ENCODE measurements at regions not wholly inside any gene's neighbourhood (a gene's known extent, or its start where the extent isn't known, plus 50 kb on each side); places are given as distances from the start of the nearest gene placed in this dataset.

DNA sequence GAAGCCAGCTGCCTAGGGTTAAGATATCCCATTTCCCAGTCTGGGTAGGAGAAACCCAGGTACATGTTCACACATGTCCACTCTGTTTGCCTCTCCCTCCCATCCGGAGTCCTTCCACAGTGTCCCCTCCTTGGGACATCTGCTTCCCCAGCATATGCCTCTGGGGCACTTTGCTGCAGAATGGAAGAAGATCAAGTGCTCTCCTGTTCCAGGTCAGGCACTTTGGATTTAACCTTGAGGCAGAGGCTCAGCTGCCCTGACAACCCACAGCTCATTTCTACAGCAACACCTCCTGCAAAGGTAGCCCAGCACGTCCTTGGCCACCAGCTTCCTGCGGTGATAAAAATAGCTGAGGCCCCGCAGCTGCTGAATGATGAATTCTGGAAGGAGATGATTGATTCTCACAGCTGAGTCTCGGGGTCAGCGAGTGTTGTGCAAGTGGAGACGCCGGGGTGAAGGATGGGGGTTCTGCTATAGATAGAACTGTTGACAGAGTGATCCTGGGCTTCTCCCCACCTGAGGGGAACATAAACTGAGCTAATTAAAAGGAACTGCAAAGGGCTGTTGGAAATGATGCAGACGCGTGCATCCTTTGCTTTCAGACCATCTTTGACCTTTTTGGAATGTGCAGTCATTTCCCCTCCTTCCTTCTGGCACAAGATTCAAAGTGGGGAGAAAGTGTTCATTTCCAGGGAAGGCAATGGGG, 145.0 kb downstream of the SLC38A6 start:
- peak; percentile 58 for DNase-seq
- TF ChIP-seq, protein P1, sequence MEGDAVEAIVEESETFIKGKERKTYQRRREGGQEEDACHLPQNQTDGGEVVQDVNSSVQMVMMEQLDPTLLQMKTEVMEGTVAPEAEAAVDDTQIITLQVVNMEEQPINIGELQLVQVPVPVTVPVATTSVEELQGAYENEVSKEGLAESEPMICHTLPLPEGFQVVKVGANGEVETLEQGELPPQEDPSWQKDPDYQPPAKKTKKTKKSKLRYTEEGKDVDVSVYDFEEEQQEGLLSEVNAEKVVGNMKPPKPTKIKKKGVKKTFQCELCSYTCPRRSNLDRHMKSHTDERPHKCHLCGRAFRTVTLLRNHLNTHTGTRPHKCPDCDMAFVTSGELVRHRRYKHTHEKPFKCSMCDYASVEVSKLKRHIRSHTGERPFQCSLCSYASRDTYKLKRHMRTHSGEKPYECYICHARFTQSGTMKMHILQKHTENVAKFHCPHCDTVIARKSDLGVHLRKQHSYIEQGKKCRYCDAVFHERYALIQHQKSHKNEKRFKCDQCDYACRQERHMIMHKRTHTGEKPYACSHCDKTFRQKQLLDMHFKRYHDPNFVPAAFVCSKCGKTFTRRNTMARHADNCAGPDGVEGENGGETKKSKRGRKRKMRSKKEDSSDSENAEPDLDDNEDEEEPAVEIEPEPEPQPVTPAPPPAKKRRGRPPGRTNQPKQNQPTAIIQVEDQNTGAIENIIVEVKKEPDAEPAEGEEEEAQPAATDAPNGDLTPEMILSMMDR (IDR thresholded peaks at IDR 0.05; ENCODE audit: low read depth, low read length), result no peak
- no peaks in the 10 kb centered on the region for H3K36me3 ChIP-seq
- no peaks in the 10 kb centered on the region for H3K9me3 ChIP-seq (ENCODE audit: severe bottlenecking)
- H3K4me3 ChIP-seq (ENCODE audit: low read depth, low read length), result no peak overlapping the region
- peak overlapping the region; percentile 63 for H3K27ac ChIP-seq
- no peaks in the 10 kb centered on the region for H3K27me3 ChIP-seq (ENCODE audit: insufficient read depth, low read depth, severe bottlenecking)

- DNase-seq, result no peak
- TF ChIP-seq, protein P1 (IDR thresholded peaks at IDR 0.05; ENCODE audit: low read depth, low read length), result no peak
- Histone ChIP-seq H3K27ac (peak overlapping the region; percentile 63), H3K9me3 (ENCODE audit: severe bottlenecking) (no peaks in the 10 kb centered on the region), H3K27me3 (ENCODE audit: insufficient read depth, low read depth, severe bottlenecking) (no peaks in the 10 kb centered on the region), H3K4me3 (ENCODE audit: low read depth, low read length) (no peak overlapping the region), H3K36me3 (no peaks in the 10 kb centered on the region)
Measured at GRCh38 chr14:61125041-61125866, 144.2 kb downstream of the SLC38A6 start.

- no peak overlapping the region for H3K27ac ChIP-seq
- TF ChIP-seq, protein P1 (IDR thresholded peaks at IDR 0.05; ENCODE audit: low read depth, low read length), result no peak
Measured at GRCh38 chr14:61122862-61123261, 141.8 kb downstream of the SLC38A6 start.

DNA sequence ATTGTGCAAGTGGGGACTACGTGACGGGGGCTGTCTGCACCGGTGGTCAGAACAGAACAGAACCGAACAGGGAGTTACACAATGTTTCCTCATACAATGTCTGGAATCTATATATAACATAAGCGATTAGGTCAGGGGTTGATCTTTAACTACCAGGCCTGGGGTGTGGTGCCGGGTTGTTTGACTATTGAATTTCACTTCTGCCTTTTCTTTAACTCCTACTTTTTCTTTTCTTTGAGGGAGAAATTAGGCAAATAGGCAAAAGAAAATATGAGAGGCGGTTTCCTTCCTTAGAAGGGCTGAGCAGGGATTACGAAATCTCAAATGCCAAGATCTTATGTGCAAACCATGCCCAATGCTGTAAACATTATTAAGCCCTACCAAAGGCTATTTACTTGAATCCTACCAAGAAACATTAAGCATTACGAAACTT, 140.3 kb downstream of the SLC38A6 start:
- TF ChIP-seq, protein P1 (IDR thresholded peaks at IDR 0.05; ENCODE audit: low read depth, low read length), result no peak
- no peaks in the 10 kb centered on the region for H3K27me3 ChIP-seq (ENCODE audit: insufficient read depth, low read depth, severe bottlenecking)
- no peaks in the 10 kb centered on the region for H3K9me3 ChIP-seq (ENCODE audit: severe bottlenecking)
- H3K4me3 ChIP-seq (ENCODE audit: low read depth, low read length), result no peak overlapping the region
- no peak overlapping the region for H3K27ac ChIP-seq
- H3K36me3 ChIP-seq, result no peaks in the 10 kb centered on the region
- no peak for DNase-seq

More at GRCh38 chr14:61122862-61123261, 141.8 kb downstream of the SLC38A6 start:
- Histone ChIP-seq H3K4me3 (ENCODE audit: low read depth, low read length) (no peak overlapping the region), H3K9me3 (ENCODE audit: severe bottlenecking) (no peaks in the 10 kb centered on the region), H3K27me3 (ENCODE audit: insufficient read depth, low read depth, severe bottlenecking) (no peaks in the 10 kb centered on the region), H3K36me3 (no peaks in the 10 kb centered on the region)
- DNase-seq, result no peak

DNA sequence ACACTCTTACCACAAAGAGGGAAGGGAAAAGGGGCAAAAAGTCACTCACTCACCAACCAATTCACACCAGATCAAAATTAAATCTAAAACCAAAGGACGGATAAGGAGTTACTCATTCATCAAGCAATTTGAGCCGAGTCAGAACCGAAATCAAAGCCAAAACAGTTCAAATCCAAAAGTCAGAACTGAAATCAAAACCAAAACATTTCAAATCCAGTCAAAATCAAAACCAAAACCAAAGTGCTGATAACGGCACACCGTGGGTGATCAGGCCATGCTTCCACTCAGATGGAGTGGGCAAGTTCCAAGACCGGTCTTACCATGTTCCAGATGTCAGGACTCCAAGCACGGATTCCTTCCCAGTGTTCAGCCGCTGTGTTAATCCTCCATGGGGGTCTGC, 139.5 kb downstream of the SLC38A6 start:
- Histone ChIP-seq H3K27me3 (ENCODE audit: insufficient read depth, low read depth, severe bottlenecking) (no peaks in the 10 kb centered on the region), H3K4me3 (ENCODE audit: low read depth, low read length) (no peak overlapping the region), H3K9me3 (ENCODE audit: severe bottlenecking) (no peaks in the 10 kb centered on the region), H3K36me3 (no peaks in the 10 kb centered on the region), H3K27ac (no peak overlapping the region)
- TF ChIP-seq, protein P1 (IDR thresholded peaks at IDR 0.05; ENCODE audit: low read depth, low read length), result no peak
- no peak for DNase-seq
